GM21576 (cell line): ENCODE measurements at regions not wholly inside any gene's neighbourhood (a gene's known extent, or its start where the extent isn't known, plus 50 kb on each side); places are given as distances from the start of the nearest gene placed in this dataset.
"Not testable (repeated sequence)": the region's sequence is repeated elsewhere in the genome, so short reads cannot be mapped to it uniquely, and the experiment has no call there.

Source experiments
- ATAC-seq: cut with Tn5 transposase; IDR thresholded peaks from one replicate; pipeline ENCODE4 v1.9.1; 2021; ENCODE audit warnings: mild to moderate bottlenecking, moderate library complexity; ENCODE audit not compliant: unreplicated experiment

- peak; percentile 90 for ATAC-seq
Observed at GRCh38 chr2:39837856-39838453, 58.9 kb upstream of the THUMPD2 start.

DNA sequence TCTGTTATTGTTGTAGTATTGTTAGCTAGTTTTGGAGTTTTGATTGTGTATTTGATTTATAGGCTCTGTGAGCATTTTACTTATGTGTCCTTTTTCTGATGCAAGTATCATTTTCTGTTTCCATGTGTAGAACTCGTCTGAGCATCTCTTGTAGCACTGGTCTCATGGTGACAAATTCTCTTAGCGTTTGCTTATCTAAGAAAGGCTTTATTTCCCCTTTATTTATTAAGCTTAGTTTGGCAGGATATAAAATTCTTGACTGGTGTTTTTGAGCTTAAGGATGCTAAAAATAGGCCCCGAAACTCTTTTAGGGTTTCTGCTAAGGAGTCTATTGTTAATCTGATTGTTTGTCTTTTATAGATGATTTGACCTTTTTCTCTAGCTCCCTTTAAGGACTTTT, 57.6 kb upstream of the THUMPD2 start:
- ATAC-seq, result no peak

DNA sequence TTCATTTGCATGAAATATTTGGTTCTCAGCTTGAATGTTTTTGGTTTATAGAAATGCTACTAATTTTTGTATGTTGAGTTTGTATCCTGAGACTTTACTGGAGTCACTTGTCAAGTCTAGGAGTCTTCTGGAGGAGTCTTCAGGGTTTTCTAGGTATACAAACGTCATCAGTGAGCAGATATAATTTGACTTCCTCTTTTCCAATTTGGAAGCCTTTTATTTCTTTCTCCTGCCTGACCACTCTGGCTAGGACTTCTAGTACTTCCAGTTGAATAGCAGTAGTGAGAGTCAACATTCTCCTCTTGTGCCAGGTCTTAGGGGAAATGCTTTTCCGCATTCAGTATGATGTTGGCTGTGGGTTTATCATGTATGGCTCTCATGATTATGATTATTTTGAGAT, 55.4 kb upstream of the THUMPD2 start:
- no peak for ATAC-seq

- ATAC-seq, result not testable (repeated sequence)
Observed at GRCh38 chr2:39830610-39831009, 51.6 kb upstream of the THUMPD2 start.
